Stimulated activated CD4-positive, alpha-beta T cell treated with anti-CD3 and anti-CD28 coated beads, Interleukin-4, amount 100 ng/mL, for 1 hour (primary cell): ENCODE measurements at regions not wholly inside any gene's neighbourhood (a gene's known extent, or its start where the extent isn't known, plus 50 kb on each side); places are given as distances from the start of the nearest gene placed in this dataset.

ENCODE experiments used
- DNase-seq: peaks from one replicate; pipeline ENCODE4 v3.0.0-alpha.2; 2020

DNA sequence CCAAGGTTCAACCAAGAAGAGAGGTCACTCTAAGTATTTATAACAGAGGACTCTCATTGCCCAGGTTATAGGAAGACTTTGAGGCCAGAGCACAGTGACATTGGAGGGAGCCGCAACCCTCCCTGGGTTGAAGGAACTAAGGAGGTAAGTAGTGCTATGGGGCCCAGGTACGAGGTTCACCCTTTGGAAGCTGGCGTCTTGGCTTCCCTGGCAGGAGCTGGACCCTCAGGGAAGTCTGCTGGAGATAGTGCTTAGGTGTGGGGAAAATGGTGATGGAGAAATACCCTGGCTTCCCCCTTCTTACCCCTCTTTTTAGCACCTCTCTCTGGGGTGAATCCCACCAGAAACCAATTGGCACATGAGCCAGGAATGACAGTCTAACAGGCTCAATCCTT lies 317.9 kb upstream of the ZNF32 start:
- no peak for DNase-seq

DNA sequence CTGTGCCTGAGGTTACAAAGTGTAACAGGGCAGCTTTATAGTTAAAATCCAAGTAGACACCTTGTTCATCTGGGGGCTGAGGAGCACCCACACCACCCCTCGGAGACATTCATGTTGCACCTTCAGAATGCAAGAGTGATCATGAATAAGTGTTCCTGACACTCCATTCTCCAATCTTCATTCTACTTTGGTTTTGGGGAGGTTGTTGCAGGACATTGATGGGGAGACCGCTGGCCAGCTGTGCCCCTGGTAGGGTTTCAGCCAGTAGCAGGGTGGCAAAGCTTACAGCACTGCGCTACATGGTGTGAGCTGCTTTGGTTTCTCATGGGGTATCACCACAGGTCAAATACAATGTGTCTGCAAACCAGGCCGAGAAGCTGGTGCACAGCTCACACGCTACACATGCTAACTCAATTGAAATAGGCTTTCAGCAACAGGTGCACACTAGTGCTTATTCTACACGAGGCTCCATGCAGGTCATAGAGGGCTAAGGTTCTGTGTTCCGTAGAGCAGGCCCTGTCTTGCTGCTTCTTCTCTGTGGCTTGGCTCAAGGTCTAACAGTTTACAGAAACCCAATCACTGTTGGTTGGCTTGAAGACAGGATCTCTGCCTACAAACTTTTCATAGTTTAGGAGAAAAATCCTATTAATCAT lies 317.4 kb upstream of the ZNF32 start:
- no peak for DNase-seq

- DNase-seq, result no peak
These were observed 316.6 kb upstream of the ZNF32 start for GRCh38 chr10:43965033-43965917.

- no peak for DNase-seq
These were observed 315.8 kb upstream of the ZNF32 start for GRCh38 chr10:43964486-43964885.

GRCh38 chr10:43963793-43964425 lies 315.2 kb upstream of the ZNF32 start:
- DNase-seq, result no peak

DNA sequence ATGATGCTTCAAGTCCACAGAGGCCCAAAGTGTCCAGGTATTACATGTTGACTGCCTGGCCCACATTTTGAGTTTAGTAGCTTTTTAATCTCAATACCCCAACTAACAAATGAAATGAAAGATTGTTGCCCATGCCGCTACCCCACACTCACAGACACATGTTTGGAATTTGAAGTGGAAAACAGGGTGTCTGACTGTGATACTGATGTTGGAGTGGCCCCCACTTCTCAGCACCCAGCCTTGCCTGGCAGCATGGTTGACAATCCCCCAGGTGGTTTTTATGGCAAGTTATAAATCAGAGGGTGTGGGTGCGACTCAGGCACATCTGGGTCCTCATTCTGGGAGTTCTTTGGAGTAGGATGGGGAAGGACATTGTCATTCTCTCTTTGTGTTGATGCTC lies 314.7 kb upstream of the ZNF32 start:
- DNase-seq, result no peak

GRCh38 chr10:43962346-43963191 lies 313.9 kb upstream of the ZNF32 start:
- DNase-seq, result no peak

DNA sequence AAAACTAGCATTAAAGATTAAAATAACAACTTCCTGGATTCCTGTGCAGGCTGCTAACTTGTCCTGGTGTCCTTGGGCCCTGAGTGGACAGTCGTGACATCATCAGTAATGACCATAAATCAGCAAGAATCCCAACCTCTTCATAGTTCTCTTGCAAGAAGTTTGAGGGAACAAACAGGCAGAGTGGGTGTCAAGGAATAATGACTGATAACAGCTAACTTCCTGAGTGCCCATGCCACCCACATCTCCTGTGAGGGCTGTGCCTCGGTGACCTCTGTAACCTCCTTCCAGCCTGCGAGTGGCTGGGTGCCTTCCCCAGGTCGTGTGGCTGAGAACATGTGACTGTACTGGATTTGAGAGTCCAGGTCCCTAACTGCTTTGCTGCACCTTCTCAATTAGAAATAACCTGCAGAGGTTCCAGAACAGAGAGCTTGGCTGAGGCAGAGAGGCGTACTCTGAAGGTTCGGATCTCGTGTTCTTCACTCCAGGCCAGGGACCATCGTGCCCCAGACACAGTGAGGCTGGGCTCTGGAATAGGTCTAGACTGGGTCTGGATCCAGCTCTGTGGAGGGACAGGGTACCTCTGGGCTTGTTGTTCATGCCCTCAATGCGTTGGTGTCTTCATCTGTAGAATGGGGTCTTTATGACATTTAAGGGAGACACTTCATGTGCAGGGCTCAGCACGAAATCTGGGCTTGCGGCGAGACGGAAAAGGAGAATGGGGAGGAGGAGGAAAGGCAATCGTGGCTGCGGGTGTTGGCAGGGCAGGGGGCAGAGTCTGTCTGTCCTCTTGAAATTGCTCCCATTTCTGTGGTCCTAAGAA lies 313.1 kb upstream of the ZNF32 start:
- no peak for DNase-seq

DNA sequence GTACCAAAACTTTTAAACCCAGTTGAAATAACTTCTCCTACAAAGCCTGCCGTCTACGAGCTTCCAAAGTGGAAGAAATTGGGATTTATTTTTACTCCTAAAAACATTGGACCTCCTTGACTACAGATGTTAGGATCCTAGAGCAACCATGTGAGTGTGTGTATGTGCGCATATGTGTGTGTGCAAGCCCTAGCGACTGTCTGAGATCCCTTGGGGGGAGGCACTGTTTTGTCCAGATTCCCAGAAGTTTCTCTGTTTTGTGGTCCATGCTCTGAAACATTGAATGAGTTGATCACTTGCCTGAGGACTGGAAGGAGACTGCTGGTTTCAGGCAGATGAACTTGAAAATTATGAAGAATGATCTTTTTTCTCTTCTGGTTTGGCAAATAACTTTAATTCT lies 312.3 kb upstream of the ZNF32 start:
- DNase-seq, result no peak

GRCh38 chr10:43960477-43960876 lies 311.8 kb upstream of the ZNF32 start:
- DNase-seq, result no peak

DNA sequence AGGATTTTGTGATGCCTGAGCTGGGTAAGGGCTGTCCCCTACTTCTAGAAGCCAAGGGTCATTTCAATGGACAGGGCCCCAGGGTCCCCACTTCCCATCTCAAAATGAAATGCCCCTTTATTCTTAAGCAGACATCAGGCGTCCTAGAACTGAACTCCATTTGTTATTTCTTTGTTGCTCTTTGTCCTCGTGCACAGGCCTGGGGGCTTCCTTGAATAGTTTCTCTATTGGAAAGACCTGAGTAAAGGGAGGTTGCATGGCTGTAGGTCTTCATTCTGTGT lies 311.4 kb upstream of the ZNF32 start:
- no peak for DNase-seq

DNA sequence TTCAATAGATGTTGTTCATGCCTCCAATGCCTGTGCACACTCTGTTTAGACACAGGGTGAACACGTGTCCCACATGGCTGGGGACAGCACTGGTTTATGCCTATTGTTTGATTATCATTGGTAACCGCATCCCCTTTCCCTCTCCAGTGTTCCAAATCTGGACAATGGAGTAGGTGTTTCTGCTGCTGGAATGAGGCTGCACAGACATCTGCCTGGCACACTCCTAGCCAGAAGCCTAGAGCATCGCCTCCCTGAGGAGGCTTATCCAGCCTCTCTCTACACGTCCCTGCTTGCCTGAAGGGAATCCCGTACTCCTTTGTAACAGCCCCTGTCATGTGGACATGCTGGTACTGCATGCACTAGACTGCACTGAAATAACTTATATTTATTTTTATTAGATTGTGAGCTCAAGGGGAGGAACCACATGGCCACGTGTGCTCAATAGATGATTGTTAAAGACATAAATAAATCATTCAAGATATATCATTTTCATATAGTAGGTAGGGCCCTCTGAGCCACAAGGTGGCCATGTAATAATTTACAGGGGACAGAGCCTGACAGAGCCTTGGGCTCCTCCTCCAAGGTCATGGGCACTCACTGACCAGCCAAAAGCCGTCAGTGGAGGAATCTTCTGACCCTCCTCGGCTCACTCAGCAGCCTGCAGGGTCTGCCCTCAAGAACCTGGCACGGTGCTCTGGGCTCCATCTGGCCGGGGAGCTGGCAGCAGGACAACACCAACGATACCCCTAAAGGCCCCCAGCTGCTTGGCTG lies 310.9 kb upstream of the ZNF32 start:
- DNase-seq, result no peak

DNA sequence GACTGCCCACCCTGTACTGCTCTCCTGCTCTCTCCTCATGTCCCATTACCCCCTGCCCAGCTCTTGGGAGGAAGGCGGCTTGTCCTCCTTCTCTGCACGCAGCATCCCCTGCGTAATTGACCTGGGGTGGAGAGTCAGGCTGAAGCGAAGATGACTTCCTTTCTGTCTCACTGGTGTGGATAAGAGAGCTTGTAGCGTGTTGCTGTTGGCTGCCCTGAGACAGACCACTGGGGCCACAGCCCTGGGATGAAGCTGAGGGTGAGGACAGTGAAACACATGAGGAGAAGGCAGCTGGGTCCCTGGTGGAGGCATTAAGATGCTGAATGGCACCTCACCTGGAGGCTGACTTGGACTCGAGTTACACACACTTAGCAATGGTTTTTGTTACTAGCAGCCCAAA lies 310.3 kb upstream of the ZNF32 start:
- DNase-seq, result no peak

DNA sequence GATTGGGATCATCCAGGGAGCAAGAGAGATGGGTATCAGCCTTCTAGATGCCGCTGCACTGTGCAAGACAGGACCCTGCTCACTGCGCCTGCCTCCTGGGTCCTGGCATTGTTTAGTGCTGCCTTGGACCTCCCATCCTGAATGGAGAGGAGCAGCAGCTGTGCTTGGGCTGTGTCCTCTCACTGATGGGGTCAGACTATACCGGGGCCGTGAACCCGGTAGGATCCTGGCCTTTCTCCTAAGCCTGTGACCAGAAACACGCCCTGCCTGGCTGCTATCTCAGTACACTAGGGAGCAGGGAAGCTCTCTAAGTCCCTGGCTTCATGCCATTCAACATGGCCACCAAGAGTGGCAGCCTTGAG lies 309.4 kb upstream of the ZNF32 start:
- no peak for DNase-seq

- DNase-seq, result no peak
These were observed 308.8 kb upstream of the ZNF32 start for GRCh38 chr10:43957267-43958070.

GRCh38 chr10:43955978-43956377 lies 307.3 kb upstream of the ZNF32 start:
- no peak for DNase-seq

DNA sequence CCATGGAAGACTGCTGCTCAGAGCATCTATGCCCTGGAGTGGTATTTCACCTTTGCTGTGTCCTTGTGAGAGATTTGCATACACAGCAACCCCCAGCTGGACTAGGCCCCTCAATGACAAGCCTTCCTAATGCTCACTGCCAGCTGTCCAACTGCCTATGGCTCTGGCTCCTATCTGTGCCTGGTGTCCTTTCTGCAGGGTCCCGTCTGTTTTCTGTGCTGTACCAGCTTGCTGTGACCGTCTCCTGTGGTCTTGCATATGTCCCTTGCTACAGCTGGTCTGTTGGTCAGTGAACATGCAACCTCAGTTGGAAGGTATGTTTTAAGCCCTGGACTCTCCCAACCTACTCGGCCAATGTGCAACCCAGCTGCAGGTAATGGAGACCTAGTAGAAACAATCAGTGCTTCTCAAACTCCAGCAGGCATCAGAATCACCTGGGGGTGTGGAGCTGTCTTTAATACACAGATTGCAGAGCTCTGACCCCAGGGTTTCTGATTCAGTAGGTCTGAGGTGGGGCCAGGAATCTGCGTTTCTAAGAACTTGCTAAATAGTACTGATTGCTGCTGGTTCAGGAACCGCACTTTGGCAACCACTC lies 306.4 kb upstream of the ZNF32 start:
- no peak for DNase-seq

- no peak for DNase-seq
These were observed 305.0 kb upstream of the ZNF32 start for GRCh38 chr10:43953672-43954071.

DNA sequence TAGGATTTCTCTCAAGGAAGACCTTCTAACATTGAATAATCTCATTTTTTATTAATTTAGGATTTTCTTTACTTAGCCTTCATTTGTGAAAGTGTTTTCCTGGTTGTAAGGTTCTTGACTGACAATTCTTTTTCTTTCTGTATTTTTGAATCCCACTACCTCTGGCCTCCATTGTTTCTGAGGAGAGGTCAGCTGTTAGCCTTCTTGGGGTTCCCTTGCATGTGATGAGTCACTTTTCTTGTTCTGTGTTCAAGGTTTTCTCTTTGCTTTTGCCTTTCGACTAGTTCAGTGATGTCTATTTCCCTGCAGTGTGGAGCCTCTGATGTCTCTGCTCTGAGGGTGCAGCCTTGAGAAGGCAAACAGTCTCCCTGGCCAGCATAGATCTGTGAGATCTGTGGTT lies 304.1 kb upstream of the ZNF32 start:
- DNase-seq, result no peak

DNA sequence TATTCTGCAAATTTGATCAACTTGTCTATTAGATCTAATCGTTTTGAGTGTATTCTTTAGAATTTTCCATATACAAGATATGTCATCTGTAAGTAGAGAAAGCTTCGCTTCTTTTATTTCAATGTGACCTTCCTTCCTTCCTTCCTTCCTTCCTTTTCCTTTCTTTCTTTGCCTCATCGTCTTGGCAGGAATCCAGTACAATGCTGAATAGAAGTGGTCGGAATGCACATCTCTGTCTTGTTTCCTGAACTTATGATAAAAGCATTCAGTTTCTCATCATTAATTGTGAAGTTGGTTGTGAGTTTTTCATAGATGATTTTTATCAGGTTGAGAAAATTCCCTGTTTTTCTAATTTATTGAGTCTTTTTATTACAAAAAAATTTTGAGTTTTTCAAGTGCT lies 300.7 kb upstream of the ZNF32 start:
- no peak for DNase-seq
